Ramos (cell line): ENCODE measurements at regions not wholly inside any gene's neighbourhood (a gene's known extent, or its start where the extent isn't known, plus 50 kb on each side); places are given as distances from the start of the nearest gene placed in this dataset.

Experiments used
- in situ Hi-C: fragments of 300-500 bp; cut with MboI; formaldehyde crosslinking; loops from one replicate; pipeline ENCODE4 v1.14.3; 2022; ENCODE audit warnings: low sequenced_read_pairs; ENCODE audit not compliant: unreplicated experiment

DNA sequence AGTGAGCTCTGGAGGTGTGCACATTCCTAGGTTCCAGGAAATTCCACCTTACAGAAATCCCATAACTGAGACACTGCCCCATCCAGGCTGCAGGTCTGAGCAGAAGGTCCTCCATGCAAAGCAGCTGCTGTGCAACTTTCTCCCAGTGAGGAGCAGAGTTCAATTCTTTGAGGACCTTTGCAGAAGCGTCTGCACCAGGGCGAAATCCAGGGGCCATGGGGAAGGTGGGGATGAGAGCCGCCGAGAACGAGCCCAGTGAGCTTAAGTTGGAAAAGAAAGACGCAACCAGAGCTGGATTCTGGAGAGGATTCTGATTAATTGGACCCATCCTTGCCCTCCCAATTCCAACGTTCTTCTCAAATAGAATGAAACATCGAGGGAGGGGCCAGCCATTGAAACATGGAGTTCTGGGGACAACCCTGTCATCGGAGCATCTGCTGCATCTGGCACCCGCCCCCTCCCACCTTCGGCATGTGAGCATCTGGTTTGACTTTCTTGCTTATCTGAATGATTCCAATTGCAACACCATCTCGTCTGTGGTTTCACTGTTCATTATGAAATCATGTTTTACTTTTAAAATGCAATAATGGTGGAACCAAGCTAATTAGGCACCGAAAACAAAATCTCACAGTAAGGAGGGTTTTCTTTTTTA lies 190.6 kb upstream of the FOXF1 start:
- in situ Hi-C loops = no loop called here

DNA sequence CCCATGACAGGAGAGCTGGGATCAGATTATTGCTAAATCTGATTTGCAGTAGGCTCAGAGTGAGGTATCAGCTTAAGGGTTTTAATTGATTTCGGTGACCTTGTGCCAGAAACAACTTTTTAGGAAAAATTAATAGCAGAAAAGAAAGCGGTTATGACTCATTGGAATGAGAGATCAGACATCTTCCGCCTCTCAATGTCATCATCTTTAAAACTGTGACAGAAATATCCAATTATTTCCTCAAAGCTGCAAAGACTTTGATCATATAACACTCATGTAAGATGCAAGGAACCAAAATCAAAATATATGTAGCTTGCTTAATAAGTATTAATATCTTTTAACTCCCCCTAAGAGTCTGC lies 190.1 kb upstream of the FOXF1 start:
- in situ Hi-C loops = no loop called here

DNA sequence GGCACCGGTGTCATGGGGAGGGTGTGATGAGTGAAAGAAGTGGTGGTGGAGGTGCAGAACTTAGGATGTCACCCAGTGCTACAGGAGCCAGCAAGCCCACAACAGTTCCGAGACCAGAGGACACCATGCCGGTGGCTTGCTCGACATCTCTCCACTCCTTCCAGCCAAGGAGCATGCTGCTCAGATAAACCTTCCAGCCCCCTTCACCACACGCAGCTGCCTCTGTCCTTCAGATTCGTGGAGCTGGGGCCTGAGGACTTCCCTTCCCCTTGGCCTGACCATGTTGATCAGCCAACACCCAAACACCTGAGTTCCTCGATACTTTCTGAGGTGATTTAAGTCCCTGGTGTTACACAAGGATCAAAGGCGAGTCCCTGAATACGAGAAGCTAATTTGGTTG lies 188.8 kb upstream of the FOXF1 start:
- in situ Hi-C loops = no loop called here

DNA sequence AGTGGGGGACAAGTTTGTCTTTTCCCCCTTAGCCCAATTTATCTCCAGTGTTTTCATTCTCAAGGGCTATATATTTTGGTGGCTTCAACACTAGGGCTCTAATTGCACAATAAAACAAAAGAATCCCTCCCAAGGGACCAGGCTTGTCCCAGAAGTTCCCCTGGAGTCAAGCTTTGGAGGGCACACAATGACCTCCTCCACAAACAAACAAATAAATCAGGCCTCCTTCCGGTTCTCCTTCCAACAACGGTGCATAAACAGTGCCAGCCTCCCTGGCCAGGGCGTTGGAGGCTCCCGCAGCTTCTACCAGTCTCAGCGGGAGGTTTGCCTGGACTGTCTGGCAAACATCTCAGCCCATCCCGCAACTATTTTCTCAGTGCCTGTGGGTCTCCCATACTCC lies 188.0 kb upstream of the FOXF1 start:
- in situ Hi-C loops = no loop called here

DNA sequence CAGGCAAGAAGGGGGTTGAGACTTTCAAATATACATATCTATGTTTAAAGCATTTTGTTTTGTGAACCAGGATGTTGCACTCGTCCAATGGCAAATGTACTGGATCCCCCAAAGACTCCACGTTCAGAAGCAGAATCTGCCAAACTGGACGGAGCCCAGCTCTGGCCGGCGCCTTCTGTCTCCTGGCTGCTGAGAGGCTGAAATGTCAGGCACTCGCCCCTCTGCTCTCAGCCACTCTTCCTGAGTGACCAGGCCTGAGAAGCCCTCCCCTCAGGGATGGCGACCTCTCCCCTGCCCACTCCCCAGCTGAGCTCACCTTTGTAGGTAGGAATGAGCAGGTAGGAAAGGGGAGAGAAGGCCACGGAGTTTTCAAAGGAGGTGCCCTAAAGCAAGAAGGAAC lies 187.5 kb upstream of the FOXF1 start:
- in situ Hi-C loops = no loop called here

DNA sequence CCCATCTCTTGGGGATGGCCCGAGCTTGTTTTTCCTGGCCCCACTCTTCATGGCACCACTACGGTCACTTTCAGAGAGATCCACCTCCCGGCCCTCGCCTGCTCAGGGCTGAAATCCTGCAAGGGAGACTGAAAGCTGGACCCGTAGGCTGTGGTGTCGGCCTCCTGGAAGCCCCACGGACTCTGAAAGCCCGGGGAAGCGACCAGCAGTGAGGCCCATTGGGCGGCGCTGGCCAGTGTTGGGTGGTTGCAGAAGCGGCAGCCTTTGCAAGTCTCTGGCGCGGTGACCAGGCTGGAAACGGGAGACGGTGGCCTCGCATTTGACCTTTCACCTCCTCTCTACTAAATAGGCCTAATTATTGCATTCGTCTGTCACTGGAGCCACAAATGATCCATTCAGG lies 186.0 kb upstream of the FOXF1 start:
- in situ Hi-C loops = no loop called here

DNA sequence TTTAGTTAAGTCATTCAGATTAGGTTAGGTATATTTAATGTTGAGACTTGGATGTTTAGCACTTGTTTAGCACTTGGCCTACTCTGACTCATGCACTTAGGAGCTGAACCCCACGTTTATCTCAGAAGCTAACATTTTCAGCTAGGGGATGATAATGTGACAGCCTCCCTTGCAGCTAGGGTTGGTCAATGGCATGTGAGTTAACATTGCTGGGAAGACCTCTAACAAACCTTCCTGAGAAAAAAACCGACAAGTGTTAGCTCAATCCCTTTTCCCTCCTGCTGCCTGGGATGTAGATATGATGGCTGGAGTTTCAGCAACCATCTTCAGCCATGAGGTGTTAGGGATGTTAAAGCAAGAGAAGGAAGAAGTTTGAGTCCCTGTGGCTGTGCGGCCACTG lies 185.0 kb upstream of the FOXF1 start:
- in situ Hi-C loops = loop anchor here (25.0 kb wide), 1 partner anchor 513 kb away; no protein-coding TSS in a partner anchor

DNA sequence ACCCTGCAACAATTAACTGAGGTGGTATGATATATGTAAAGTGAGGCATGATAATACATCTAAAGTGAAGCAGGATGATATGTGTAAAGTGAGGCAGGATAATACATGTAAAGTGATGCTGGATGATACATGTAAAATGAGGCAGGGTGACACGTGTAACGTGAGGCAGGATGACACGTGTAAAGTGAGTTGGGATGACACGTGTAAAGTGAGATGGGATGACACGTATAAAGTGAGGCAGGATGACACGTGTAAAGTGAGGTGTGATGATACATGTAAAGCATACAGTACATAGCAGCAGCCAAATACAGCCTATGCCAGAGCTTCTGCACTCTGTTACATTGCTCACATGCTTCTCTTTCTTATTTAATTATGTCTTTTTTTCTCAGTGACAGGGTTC lies 184.4 kb upstream of the FOXF1 start:
- in situ Hi-C loops = loop anchor here (25.0 kb wide), 1 partner anchor 514 kb away; no protein-coding TSS in a partner anchor

DNA sequence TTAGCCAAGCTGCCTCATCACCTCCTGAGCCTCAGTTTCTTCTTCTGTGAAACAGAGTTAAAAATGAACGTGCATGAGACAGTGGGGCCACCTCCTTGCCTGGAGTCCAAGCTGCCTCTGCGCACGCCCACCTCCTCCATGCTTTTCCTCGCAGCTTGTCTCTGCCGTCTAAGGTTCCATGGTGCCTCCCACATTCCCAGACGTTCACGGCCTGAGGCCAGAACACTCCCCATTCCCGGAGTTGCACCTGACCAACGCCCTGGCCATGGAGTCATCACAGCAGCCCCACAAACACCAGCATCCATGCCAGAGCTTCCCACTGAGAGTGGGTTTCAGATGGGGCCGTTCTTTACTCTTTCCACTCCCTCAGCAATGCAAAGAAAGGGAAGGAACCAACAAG lies 183.0 kb upstream of the FOXF1 start:
- in situ Hi-C loops = loop anchor here (25.0 kb wide), 1 partner anchor 515 kb away; no protein-coding TSS in a partner anchor

DNA sequence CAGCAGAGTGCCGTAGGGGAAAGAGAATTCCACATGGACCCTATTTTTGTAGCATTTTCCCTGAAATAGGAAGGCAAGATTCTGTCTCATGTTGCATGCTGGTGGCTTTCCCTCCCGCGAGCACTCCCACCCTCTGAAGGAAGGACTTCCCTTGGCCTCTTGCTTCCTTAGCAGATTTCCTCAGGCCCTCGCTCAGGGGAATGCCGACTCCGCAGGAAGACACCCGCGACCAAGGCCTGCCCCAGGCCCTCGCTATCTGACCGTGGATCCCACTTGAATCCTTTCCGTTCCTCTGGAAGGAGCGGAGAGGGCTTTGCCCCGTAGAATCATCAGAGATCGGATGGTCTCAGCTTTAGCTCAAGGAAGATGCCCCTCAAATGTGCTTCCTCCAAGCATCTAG lies 179.4 kb upstream of the FOXF1 start:
- in situ Hi-C loops = loop anchor here (25.0 kb wide), 1 partner anchor 519 kb away; no protein-coding TSS in a partner anchor

DNA sequence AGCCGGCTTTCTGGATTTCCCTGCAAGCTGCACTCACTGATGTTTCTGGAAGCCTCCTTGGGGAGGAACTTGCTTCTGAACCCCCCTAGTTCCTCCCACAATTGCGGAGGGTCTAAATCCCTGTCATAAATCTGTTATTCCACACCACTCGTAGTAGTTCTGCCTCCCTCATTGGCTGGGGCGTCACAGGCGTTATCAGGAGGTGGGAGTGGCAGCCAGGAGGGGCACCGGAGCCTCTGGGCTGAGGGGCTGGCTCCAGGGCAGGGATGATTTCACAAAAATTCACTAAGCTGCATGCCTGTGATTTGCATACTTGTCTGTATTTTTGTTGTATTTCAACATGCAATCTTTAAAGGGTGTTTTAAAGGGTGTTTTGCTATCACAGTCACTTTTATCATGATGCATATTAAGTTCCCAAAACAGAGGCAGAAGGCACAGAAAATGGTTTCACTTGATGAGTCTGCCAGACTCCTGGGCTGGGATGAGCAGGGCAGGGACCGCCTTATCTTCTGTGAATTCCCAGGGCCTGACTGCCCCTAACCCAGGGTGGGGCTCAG lies 176.2 kb upstream of the FOXF1 start:
- in situ Hi-C loops = loop anchor here (25.0 kb wide), 1 partner anchor 522 kb away; no protein-coding TSS in a partner anchor

DNA sequence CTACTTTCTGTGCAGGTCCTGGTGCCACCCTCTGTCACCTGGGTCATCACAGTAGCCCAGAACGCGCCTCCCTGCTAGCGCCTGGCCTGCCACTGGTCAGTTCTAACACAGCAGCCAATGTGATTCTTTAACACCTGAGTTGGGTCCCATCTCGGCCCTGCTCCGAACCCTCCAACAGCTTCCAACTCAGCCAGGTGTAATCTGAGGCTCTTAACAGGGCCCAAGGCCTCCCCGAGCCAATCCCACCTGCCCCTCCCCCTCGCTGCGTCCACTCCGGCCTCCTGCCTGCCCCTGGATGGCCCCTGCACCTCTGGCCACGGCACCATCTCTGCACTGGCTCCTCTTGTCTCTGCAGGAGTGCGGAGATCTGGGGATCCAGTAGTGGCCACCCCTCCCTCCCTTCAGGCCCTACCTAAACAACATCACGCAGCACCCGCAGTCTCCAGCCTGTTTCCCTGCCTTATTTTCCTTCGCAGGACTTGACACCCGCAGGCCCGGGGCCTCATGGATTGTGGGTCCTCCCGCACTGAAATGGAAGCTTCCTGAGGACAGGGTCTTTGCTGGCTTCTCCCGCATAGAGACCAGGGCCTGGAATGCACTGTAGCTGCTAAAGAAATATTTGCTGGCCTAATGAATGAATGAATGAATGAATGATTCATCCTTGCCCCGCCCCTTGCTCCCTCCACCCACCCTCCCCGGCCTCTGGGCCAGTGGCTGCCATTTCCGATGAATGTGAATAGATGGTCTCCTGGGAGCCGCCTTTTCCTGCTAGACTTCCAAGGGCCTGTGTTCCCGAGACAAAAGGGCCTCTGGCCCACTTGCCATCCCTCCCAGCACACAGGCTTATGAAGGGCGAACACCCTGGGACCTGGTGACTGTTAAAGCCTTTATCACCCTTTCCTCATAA lies 174.8 kb upstream of the FOXF1 start:
- in situ Hi-C loops = loop anchor here (5.0 to 25.0 kb wide), 2 partner anchors 182 to 523 kb away; no protein-coding TSS in a partner anchor

DNA sequence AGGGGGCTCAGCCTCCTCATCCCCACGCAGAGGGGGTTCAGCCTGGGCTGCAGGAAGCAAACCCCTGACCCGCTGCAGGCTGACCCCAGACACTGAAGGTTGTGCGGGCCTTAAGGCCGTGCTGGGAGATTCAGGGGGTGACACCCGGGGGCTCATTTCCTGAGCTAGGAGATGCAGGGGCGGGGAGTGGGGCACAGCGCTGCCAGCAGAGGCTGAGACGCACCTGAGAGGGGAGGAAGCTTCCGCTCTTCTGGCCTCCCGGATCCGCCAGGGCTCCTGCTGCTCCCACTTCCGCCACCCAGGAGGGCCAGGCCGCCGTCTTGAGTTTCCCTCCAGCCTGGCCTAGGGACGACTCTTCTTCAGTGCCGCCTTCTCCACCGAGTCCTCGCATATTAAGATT lies 173.2 kb upstream of the FOXF1 start:
- in situ Hi-C loops = loop anchor here (5.0 to 25.0 kb wide), 2 partner anchors 180 to 525 kb away; no protein-coding TSS in a partner anchor

DNA sequence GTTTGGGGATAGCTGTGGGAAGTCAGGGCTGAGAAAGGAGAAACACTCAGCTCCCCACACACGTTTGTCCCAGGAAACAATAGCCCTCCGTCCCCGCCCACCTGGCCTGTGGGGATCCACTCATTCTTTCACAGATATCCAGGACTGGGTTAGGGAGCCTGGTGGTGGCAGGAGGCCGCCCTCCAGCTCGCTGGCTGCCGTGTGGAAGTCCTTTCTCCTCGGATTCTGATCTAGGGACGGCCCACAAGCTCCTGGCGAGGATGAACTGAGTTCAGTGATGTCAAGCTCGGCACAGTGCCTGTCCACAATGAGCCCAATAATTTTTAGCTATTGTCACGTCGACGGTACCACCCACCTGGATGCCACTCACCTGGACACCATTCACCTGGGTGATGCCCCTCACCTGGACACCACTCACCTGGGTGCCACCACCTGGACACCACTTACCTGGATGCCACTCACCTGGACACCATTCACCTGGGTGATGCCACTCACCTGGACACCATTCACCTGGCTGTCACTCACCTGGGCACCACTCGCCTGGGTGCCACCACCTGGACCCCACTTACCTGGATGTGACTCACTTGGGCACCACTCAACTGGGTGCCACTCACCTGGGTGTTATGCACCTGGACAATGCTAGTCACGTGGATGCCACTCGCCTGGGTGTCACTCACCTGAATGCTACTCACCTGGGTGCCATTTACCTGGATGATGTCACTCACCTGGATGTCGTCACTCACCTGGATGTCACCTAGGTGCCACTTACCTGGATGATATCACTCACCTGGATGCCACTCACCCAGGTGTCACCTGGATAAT lies 172.5 kb upstream of the FOXF1 start:
- in situ Hi-C loops = loop anchor here (5.0 to 25.0 kb wide), 2 partner anchors 180 to 525 kb away; no protein-coding TSS in a partner anchor

DNA sequence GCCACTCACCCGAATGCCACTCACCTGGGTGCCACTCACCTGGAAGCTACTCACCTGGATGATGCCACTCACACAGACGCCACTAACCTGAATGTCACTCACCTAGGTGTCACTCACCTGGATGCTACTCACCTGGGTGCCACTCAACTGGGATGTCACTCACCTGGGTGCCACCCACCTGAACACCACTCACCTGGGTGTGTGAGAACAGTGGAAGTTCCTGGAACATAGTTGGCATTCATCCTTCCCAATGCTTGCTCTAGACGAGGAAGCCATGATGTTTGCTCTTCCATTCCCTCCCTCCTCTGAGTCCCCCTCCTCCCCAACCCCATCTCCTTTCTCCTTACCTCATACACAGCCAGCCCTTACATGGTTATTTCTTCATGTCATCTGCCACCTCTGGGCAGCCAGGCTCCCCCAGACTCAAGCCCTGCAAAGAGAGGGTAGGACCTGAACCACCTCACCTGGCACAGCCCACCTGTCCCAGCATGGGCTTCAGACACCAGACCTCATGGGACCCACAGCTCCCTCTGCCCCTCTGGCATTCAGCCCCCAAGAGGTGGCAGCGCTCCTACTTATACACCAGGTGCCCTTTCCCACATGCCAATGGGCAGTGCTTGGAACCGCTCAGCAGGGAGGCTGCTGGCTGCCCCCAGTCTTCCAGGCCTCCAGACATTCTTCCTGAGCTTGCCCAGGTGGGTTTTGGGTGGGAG lies 171.8 kb upstream of the FOXF1 start:
- in situ Hi-C loops = loop anchor here (5.0 to 25.0 kb wide), 2 partner anchors 179 to 526 kb away; no protein-coding TSS in a partner anchor

DNA sequence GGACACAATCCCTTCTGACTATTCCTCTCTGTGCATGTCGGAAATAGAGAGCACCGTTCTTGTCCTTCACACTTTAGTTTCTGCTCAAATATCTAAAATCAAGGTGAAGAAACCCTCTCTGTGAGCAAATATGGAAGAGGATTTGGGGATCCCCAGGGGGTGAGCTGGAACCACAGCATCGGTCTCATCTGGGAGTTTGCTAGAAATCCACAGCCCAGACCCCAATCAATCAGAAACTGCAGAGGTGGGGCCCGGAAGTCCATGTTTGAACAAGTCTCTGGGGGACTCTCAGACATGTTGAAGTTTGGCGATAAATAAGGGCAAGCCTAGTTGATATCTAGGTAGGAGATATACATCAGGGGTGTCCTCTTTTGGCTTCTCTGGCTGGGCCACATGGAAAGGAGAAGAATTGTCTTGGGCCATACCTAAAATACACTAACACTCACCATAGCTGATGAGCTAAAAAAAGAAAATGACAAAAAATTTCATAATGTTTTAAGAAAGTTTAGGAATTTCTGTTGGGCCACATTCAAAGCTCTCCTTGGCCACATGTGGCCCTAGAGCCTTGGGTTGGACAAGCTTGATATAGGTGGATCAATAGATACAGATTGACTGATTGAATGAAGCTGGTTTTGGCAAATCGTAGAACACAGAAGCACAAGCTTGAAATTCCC lies 168.0 kb upstream of the FOXF1 start:
- in situ Hi-C loops = loop anchor here (25.0 kb wide), 1 partner anchor 530 kb away; no protein-coding TSS in a partner anchor

DNA sequence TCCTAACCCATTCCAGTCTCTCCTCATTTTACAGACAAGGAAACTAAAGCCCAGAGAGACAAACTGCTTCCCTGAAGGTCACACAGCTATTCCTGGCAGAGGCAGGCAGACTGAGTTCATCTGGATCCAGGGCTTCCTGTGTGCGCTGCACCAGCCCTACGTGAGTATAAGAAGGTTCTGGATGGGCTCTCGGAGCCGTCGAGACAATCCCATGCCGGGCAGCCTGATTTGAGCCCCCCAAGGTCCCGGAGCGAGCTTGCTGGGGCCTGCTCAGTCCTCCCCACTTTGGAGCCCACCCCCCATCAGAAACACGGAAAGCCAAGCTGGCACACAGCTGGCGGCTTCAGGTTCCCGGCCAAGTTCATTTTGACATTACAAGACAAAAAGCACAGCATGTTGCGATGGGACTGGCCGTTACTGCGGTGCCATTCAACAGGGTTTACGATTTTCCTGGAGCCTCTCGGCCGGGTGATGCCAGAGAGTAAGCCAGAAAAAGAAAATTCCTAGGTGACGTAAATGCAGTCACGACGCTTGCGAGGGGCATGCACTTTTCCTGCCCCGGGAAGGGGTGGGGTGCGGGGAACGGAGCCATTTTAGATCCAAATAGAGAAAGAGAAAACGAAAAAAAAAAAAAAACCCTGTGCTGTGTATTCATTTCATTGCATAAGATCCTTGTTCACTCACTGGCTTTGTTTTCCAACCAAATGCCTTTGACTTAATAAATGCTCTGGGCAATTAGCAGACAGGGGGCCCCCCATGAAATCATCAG lies 167.1 kb upstream of the FOXF1 start:
- in situ Hi-C loops = loop anchor here (25.0 kb wide), 1 partner anchor 531 kb away; no protein-coding TSS in a partner anchor
